OCI-LY7 (cell line): ENCODE measurements at regions not wholly inside any gene's neighbourhood (a gene's known extent, or its start where the extent isn't known, plus 50 kb on each side); places are given as distances from the start of the nearest gene placed in this dataset.

Source experiments
- CTCF ChIP-seq: fragments of 200-600 bp; sonication (generic); conservative IDR thresholded peaks from 2 replicates; pipeline ENCODE4 v1.5.1; 2014; ENCODE audit warnings: mild to moderate bottlenecking, antibody characterized with exemption, low read length, moderate library complexity, mixed read lengths
- EZH2phosphoT487 ChIP-seq: fragments of 200-600 bp; sonication (generic); IDR thresholded peaks from 2 replicates; pipeline ENCODE4 v1.6.1; 2018; ENCODE audit warnings: low read depth, borderline replicate concordance, mild to moderate bottlenecking, mixed run types, antibody characterized with exemption, low read length, moderate library complexity, mixed read lengths

DNA sequence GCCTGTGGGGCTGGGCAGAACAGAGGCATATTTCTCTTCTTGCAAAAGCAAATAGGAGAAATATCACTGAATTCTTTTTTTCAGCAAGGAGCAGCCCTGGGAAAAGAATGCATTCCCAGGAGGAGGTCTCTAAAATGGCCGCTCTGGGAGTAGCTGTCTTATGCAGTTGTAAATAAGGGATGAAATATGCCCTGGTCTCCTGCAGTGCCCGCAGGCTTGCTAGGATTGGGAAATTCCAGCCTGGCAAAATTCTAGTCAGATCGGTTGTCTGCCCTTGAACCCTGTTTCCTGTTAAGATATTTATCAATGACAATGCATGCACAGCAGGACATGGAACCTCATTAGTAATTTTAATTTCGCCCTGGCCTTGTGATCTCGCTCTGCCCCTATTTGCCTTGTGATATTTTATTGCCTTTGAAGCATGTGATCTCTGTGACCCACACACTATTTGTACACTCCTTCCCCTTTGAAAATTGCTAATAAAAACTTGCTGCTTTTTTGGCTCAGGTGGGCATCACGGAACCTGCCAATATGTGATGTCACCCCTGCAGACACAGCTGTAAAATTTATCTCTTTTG, 1993.2 kb downstream of the PCDH9 start:
- TF ChIP-seq EZH2phosphoT487 = no peak
- TF ChIP-seq CTCF = no peak
